IPS-18a (cell line): ENCODE measurements at regions not wholly inside any gene's neighbourhood (a gene's known extent, or its start where the extent isn't known, plus 50 kb on each side); places are given as distances from the start of the nearest gene placed in this dataset.

Experiments
- H3K27ac ChIP-seq: one replicate; pipeline ENCODE4 v1.5.1; 2013; ENCODE audit warnings: low read length
- H3K27me3 ChIP-seq: one replicate; pipeline ENCODE4 v1.6.1; 2013; ENCODE audit warnings: mild to moderate bottlenecking, low read length; ENCODE audit not compliant: control insufficient read depth, insufficient read depth
- H3K36me3 ChIP-seq: one replicate; pipeline ENCODE4 v1.6.1; 2013; ENCODE audit warnings: low read depth, low read length; ENCODE audit not compliant: control insufficient read depth
- H3K4me1 ChIP-seq: one replicate; pipeline ENCODE4 v1.6.1; 2013; ENCODE audit warnings: low read depth, low read length; ENCODE audit not compliant: control insufficient read depth
- H3K4me3 ChIP-seq: one replicate; pipeline ENCODE4 v1.5.1; 2013; ENCODE audit warnings: low read length
- H3K9ac ChIP-seq: one replicate; pipeline ENCODE4 v1.6.1; 2013; ENCODE audit warnings: mild to moderate bottlenecking, low read length, moderate library complexity
- H3K9me3 ChIP-seq: one replicate; pipeline ENCODE4 v1.6.1; 2013; ENCODE audit warnings: low read depth, low read length; ENCODE audit not compliant: control insufficient read depth

- Histone ChIP-seq H3K4me3 (no peak overlapping the region), H3K9ac (no peak overlapping the region), H3K9me3 (no peaks in the 10 kb centered on the region), H3K4me1 (no peaks in the 10 kb centered on the region), H3K27me3 (no peaks in the 10 kb centered on the region), H3K27ac (no peak overlapping the region), H3K36me3 (no peaks in the 10 kb centered on the region)
These were observed 500.0 kb upstream of the FRG1 start for GRCh38 chr4:189440716-189441115.

GRCh38 chr4:189443341-189443740, 497.3 kb upstream of the FRG1 start:
- Histone ChIP-seq H3K9me3 (no peaks in the 10 kb centered on the region), H3K27me3 (no peaks in the 10 kb centered on the region), H3K36me3 (no peaks in the 10 kb centered on the region), H3K4me3 (no peak overlapping the region), H3K4me1 (no peaks in the 10 kb centered on the region), H3K27ac (no peak overlapping the region), H3K9ac (no peak overlapping the region)

GRCh38 chr4:189445613-189446012, 495.1 kb upstream of the FRG1 start:
- Histone ChIP-seq H3K36me3 (no peaks in the 10 kb centered on the region), H3K27me3 (no peaks in the 10 kb centered on the region), H3K27ac (no peak overlapping the region), H3K4me1 (no peaks in the 10 kb centered on the region), H3K4me3 (no peak overlapping the region), H3K9me3 (no peaks in the 10 kb centered on the region), H3K9ac (no peak overlapping the region)

- no peak overlapping the region for H3K9ac ChIP-seq
- H3K36me3 ChIP-seq: no peaks in the 10 kb centered on the region
- H3K4me1 ChIP-seq: no peaks in the 10 kb centered on the region
- no peak overlapping the region for H3K4me3 ChIP-seq
- H3K9me3 ChIP-seq: no peaks in the 10 kb centered on the region
- H3K27ac ChIP-seq: no peak overlapping the region
- H3K27me3 ChIP-seq: no peaks in the 10 kb centered on the region
These were observed 476.9 kb upstream of the FRG1 start for GRCh38 chr4:189463734-189464133.

- no peak overlapping the region for H3K27ac ChIP-seq
- no peak overlapping the region for H3K4me3 ChIP-seq
- no peaks in the 10 kb centered on the region for H3K4me1 ChIP-seq
- no peaks in the 10 kb centered on the region for H3K9me3 ChIP-seq
- H3K36me3 ChIP-seq: no peaks in the 10 kb centered on the region
- H3K9ac ChIP-seq: no peak overlapping the region
- H3K27me3 ChIP-seq: no peaks in the 10 kb centered on the region
These were observed 446.3 kb upstream of the FRG1 start for GRCh38 chr4:189494407-189494806.

GRCh38 chr4:189497516-189497915, 443.2 kb upstream of the FRG1 start:
- Histone ChIP-seq H3K4me1 (no peaks in the 10 kb centered on the region), H3K36me3 (no peaks in the 10 kb centered on the region), H3K9me3 (no peaks in the 10 kb centered on the region), H3K27ac (no peak overlapping the region), H3K27me3 (no peaks in the 10 kb centered on the region), H3K4me3 (no peak overlapping the region), H3K9ac (no peak overlapping the region)

GRCh38 chr4:189497996-189498395, 442.7 kb upstream of the FRG1 start:
- Histone ChIP-seq H3K27ac (no peak overlapping the region), H3K4me3 (no peak overlapping the region), H3K27me3 (no peaks in the 10 kb centered on the region), H3K36me3 (no peaks in the 10 kb centered on the region), H3K9ac (no peak overlapping the region), H3K9me3 (no peaks in the 10 kb centered on the region), H3K4me1 (no peaks in the 10 kb centered on the region)

GRCh38 chr4:189498457-189498856, 442.2 kb upstream of the FRG1 start:
- no peak overlapping the region for H3K9ac ChIP-seq
- no peak overlapping the region for H3K27ac ChIP-seq
- no peaks in the 10 kb centered on the region for H3K9me3 ChIP-seq
- no peak overlapping the region for H3K4me3 ChIP-seq
- H3K36me3 ChIP-seq: no peaks in the 10 kb centered on the region
- no peaks in the 10 kb centered on the region for H3K27me3 ChIP-seq
- H3K4me1 ChIP-seq: no peaks in the 10 kb centered on the region

GRCh38 chr4:189499696-189500095, 441.0 kb upstream of the FRG1 start:
- H3K27ac ChIP-seq: no peak overlapping the region
- no peaks in the 10 kb centered on the region for H3K4me1 ChIP-seq
- H3K36me3 ChIP-seq: no peaks in the 10 kb centered on the region
- no peaks in the 10 kb centered on the region for H3K27me3 ChIP-seq
- H3K4me3 ChIP-seq: no peak overlapping the region
- no peak overlapping the region for H3K9ac ChIP-seq
- H3K9me3 ChIP-seq: no peaks in the 10 kb centered on the region

- Histone ChIP-seq H3K4me1 (no peaks in the 10 kb centered on the region), H3K27me3 (no peaks in the 10 kb centered on the region), H3K9ac (no peak overlapping the region), H3K9me3 (no peaks in the 10 kb centered on the region), H3K36me3 (no peaks in the 10 kb centered on the region), H3K4me3 (no peak overlapping the region), H3K27ac (no peak overlapping the region)
These were observed 439.7 kb upstream of the FRG1 start for GRCh38 chr4:189500970-189501369.

- no peaks in the 10 kb centered on the region for H3K9me3 ChIP-seq
These were observed 437.7 kb upstream of the FRG1 start for GRCh38 chr4:189502841-189503435.

GRCh38 chr4:189504220-189504619, 436.5 kb upstream of the FRG1 start:
- Histone ChIP-seq H3K36me3 (no peaks in the 10 kb centered on the region), H3K4me3 (no peak overlapping the region), H3K27me3 (no peaks in the 10 kb centered on the region), H3K9me3 (no peaks in the 10 kb centered on the region), H3K9ac (no peak overlapping the region), H3K4me1 (no peaks in the 10 kb centered on the region), H3K27ac (no peak overlapping the region)

More at GRCh38 chr4:189502841-189503435, 437.7 kb upstream of the FRG1 start:
- H3K9ac ChIP-seq: no peak overlapping the region
- no peaks in the 10 kb centered on the region for H3K4me1 ChIP-seq
- H3K36me3 ChIP-seq: no peaks in the 10 kb centered on the region
- H3K4me3 ChIP-seq: no peak overlapping the region
- no peaks in the 10 kb centered on the region for H3K27me3 ChIP-seq
- H3K27ac ChIP-seq: no peak overlapping the region
